H7 (cell line): ENCODE measurements at regions not wholly inside any gene's neighbourhood (a gene's known extent, or its start where the extent isn't known, plus 50 kb on each side); places are given as distances from the start of the nearest gene placed in this dataset.

Source experiments
- DNase-seq: peaks from one replicate; pipeline ENCODE4 v3.0.0; 2012
- H3K27me3 ChIP-seq: 2 replicates; pipeline ENCODE4 v1.6.0; 2011; ENCODE audit warnings: mild to moderate bottlenecking, low read length; ENCODE audit not compliant: control insufficient read depth, insufficient read depth
- H3K36me3 ChIP-seq: replicated peaks from 2 replicates; pipeline ENCODE4 v1.5.1; 2011; ENCODE audit warnings: low read length; ENCODE audit not compliant: control insufficient read depth, insufficient read depth
- H3K4me3 ChIP-seq: 2 replicates; pipeline ENCODE4 v1.5.1; 2011; ENCODE audit warnings: low read depth, mild to moderate bottlenecking, control low read depth, low read length, moderate library complexity; ENCODE audit not compliant: insufficient read depth

DNA sequence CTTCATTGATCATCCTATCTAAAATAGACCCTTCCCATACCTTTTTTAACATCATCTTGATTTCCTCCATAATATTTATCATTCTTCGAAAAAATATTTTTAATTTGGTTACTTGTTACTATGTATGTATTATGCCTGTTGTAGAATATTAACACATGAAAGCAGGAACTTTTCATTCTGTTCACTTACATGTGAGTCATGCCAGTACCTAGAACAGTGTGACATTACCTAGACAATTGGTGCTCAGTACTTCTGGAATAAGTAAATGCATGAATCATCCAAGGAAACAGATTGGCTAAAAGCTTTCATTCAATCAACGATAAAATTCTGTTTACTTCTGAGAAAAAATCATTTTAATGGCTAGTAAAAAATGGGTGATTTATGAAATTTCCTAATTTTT is 76.4 kb downstream of the CXXC4 start:
- Histone ChIP-seq H3K4me3 (no peak overlapping the region), H3K27me3 (no peaks in the 10 kb centered on the region), H3K36me3 (no peaks in the 10 kb centered on the region)
- no peak for DNase-seq

- Histone ChIP-seq H3K4me3 (no peak overlapping the region), H3K36me3 (no peaks in the 10 kb centered on the region), H3K27me3 (no peaks in the 10 kb centered on the region)
- DNase-seq = no peak
These were observed 77.3 kb downstream of the CXXC4 start for GRCh38 chr4:104417357-104417882.

- no peaks in the 10 kb centered on the region for H3K27me3 ChIP-seq
- H3K36me3 ChIP-seq = no peaks in the 10 kb centered on the region
- no peak for DNase-seq
- no peak overlapping the region for H3K4me3 ChIP-seq
These were observed 77.9 kb downstream of the CXXC4 start for GRCh38 chr4:104416725-104417356.

DNA sequence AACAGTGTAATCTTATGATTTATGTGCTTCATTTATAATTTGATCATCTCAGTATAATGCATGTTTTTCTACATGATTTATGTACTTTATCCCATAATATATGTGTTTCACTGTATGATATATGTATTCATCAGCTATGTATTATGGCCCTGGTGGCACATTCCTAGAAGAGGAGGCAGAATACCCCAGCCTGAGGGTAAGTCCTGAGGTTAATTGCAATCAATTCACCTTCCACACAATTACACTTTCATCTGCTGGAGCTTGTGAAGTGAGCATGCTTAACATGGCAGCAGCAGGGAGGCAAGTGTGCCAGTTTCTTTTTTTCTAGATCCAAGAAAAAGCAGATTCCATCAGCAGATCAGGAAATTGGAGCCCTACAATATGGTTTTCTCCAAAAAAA is 81.2 kb downstream of the CXXC4 start:
- no peak for DNase-seq
- Histone ChIP-seq H3K27me3 (no peaks in the 10 kb centered on the region), H3K4me3 (no peak overlapping the region), H3K36me3 (no peaks in the 10 kb centered on the region)

DNA sequence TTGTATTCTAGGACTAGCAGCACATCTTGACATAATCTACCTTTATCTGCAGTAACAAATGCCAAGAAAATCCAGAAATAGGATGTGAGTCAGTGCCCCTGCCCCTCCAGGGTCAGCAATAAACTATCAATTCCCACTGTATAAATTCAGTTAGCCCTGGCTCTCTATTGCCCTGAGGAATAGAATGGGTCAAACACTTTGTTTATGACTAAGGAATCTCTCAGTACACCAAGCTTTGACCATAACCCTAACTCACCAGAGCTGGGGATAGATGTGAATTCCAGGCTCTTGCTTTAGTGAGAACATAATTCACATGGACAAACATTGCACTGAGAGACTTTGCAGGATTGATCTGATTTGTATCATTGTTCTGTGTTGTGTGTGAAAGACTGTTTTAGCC is 82.3 kb downstream of the CXXC4 start:
- Histone ChIP-seq H3K36me3 (no peaks in the 10 kb centered on the region), H3K4me3 (no peak overlapping the region), H3K27me3 (no peaks in the 10 kb centered on the region)
- DNase-seq = no peak

GRCh38 chr4:104411502-104411901 is 83.2 kb downstream of the CXXC4 start:
- no peaks in the 10 kb centered on the region for H3K36me3 ChIP-seq
- H3K27me3 ChIP-seq = no peaks in the 10 kb centered on the region
- no peak overlapping the region for H3K4me3 ChIP-seq
- DNase-seq = no peak

GRCh38 chr4:104408878-104409277 is 85.8 kb downstream of the CXXC4 start:
- H3K4me3 ChIP-seq = no peak overlapping the region
- H3K27me3 ChIP-seq = no peaks in the 10 kb centered on the region
- DNase-seq = no peak
- H3K36me3 ChIP-seq = no peaks in the 10 kb centered on the region

DNA sequence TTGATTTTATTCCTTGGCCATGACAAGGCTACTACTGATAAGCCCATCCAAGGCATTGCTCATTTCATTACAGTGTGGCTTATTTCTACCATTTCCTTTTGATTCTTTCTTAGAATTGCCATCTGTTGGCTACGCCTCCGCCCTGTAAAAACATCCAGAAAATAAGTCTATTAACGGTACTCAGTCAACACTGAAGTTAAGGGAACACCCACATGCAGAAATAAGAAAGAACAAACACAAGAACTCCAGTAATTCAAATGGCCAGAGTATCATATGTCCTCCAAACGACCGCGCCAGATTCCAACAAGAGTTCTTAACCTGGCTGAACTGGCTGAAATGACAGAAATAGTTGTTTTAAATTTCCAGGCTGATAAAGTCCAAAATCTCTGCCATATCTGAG is 90.3 kb downstream of the CXXC4 start:
- Histone ChIP-seq H3K36me3 (no peaks in the 10 kb centered on the region), H3K27me3 (no peaks in the 10 kb centered on the region), H3K4me3 (no peak overlapping the region)
- DNase-seq = no peak

- Histone ChIP-seq H3K27me3 (no peaks in the 10 kb centered on the region), H3K4me3 (no peak overlapping the region), H3K36me3 (no peaks in the 10 kb centered on the region)
- no peak for DNase-seq
These were observed 99.5 kb downstream of the CXXC4 start for GRCh38 chr4:104395168-104395614.

DNA sequence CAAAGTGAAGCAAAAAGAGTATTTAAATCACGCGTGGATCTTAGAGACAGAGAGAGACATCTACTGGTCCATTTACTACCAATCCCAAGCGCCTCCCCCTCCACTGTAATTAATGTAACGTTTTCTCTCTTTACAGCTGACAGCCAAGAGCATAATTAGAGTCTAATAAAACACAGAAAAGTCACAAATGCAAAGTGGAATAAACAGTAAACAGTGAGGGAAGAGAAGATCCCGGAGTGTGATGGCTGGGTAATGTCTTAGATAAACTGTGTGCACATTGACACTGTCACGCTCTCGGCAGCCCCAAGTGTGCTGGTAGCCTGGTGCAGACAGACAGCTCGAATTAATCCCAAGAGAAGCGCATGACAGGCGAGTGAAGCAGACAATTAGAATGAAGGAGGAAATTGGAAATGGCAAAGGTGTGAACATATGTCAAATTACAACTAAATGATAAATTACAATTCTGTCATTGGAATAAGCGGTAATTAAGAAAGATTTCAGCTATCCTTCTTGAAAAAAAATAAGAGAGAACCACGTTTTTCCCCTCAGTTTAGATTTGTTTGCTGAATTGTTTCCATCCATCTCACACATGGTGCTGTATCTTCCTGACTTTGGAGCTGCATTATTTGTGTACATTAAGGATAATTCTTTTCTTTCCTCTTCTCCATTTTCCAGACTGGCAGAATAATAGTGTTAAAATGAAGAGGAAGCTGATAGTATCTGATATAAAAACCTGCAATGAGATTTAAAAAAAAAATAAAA is 100.1 kb downstream of the CXXC4 start:
- Histone ChIP-seq H3K27me3 (no peaks in the 10 kb centered on the region), H3K4me3 (no peak overlapping the region), H3K36me3 (no peaks in the 10 kb centered on the region)
- DNase-seq = no peak

- H3K27me3 ChIP-seq = no peaks in the 10 kb centered on the region
- DNase-seq = no peak
- H3K4me3 ChIP-seq = no peak overlapping the region
- H3K36me3 ChIP-seq = no peaks in the 10 kb centered on the region
These were observed 100.9 kb downstream of the CXXC4 start for GRCh38 chr4:104393655-104394324.

GRCh38 chr4:104385713-104386112 is 109.0 kb downstream of the CXXC4 start:
- H3K27me3 ChIP-seq = no peaks in the 10 kb centered on the region
- no peak for DNase-seq
- no peaks in the 10 kb centered on the region for H3K36me3 ChIP-seq
- H3K4me3 ChIP-seq = no peak overlapping the region

- Histone ChIP-seq H3K4me3 (no peak overlapping the region), H3K27me3 (no peaks in the 10 kb centered on the region), H3K36me3 (no peaks in the 10 kb centered on the region)
- no peak for DNase-seq
These were observed 111.7 kb downstream of the CXXC4 start for GRCh38 chr4:104382961-104383360.

GRCh38 chr4:104381729-104382128 is 113.0 kb downstream of the CXXC4 start:
- H3K27me3 ChIP-seq = no peaks in the 10 kb centered on the region
- no peaks in the 10 kb centered on the region for H3K36me3 ChIP-seq
- H3K4me3 ChIP-seq = no peak overlapping the region
- DNase-seq = no peak

DNA sequence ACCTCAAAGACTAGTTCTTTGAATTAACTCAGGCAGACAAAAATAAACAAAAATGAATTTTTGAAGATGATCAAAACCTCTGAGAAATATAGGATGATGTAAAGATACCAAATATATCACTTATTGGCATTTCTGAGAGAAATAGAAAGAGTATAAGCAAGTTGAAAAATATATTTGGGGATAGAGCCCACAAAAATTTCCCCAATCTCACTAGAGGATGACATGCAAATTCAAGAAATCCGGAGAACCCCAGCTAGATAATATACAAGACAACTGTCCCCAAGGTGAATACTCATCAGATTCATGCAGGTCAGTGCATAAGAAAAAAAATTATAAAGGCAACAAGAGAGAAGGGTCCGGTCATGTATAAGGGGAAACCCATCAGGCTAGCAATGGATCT is 129.1 kb downstream of the CXXC4 start:
- H3K36me3 ChIP-seq = no peaks in the 10 kb centered on the region
- no peak overlapping the region for H3K4me3 ChIP-seq
- no peaks in the 10 kb centered on the region for H3K27me3 ChIP-seq
- DNase-seq = no peak
